ENCODE measurements at regions not wholly inside any gene's neighbourhood (a gene's known extent, or its start where the extent isn't known, plus 50 kb on each side); places are given as distances from the start of the nearest gene placed in this dataset.
"Not testable (repeated sequence)": the region's sequence is repeated elsewhere in the genome, so short reads cannot be mapped to it uniquely, and the experiment has no call there.

GRCh38 chr6:137634177-137634576 lies 140.0 kb upstream of the OLIG3 start:
- TF ChIP-seq CTCF, EZH2 (IDR thresholded peaks at IDR 0.05): not testable (repeated sequence)

All from neural progenitor cell (in vitro differentiated cells).